HG02798 (cell line): ENCODE measurements at regions not wholly inside any gene's neighbourhood (a gene's known extent, or its start where the extent isn't known, plus 50 kb on each side); places are given as distances from the start of the nearest gene placed in this dataset.
"Not testable (repeated sequence)": the region's sequence is repeated elsewhere in the genome, so short reads cannot be mapped to it uniquely, and the experiment has no call there.

ENCODE experiments used
- ATAC-seq: cut with Tn5 transposase; IDR thresholded peaks from one replicate; pipeline ENCODE4 v1.9.1; 2021; ENCODE audit warnings: mild to moderate bottlenecking; ENCODE audit not compliant: unreplicated experiment, poor library complexity

- ATAC-seq: not testable (repeated sequence)
Observed at GRCh38 chr21:7826174-7826573, 2695.2 kb upstream of the TPTE start.

GRCh38 chr21:7828260-7828659 is 2693.1 kb upstream of the TPTE start:
- not testable (repeated sequence) for ATAC-seq

- not testable (repeated sequence) for ATAC-seq
Observed at GRCh38 chr21:7829411-7829810, 2692.0 kb upstream of the TPTE start.

- ATAC-seq: not testable (repeated sequence)
Observed at GRCh38 chr21:7837315-7837714, 2684.1 kb upstream of the TPTE start.

- ATAC-seq: not testable (repeated sequence)
Observed at GRCh38 chr21:7853426-7853825, 2668.0 kb upstream of the TPTE start.

GRCh38 chr21:7853836-7854235 is 2667.5 kb upstream of the TPTE start:
- not testable (repeated sequence) for ATAC-seq
